GM21367 (cell line): ENCODE measurements at regions not wholly inside any gene's neighbourhood (a gene's known extent, or its start where the extent isn't known, plus 50 kb on each side); places are given as distances from the start of the nearest gene placed in this dataset.

Source experiments
- ATAC-seq: cut with Tn5 transposase; IDR thresholded peaks from one replicate; pipeline ENCODE4 v1.9.1; 2021; ENCODE audit not compliant: unreplicated experiment

DNA sequence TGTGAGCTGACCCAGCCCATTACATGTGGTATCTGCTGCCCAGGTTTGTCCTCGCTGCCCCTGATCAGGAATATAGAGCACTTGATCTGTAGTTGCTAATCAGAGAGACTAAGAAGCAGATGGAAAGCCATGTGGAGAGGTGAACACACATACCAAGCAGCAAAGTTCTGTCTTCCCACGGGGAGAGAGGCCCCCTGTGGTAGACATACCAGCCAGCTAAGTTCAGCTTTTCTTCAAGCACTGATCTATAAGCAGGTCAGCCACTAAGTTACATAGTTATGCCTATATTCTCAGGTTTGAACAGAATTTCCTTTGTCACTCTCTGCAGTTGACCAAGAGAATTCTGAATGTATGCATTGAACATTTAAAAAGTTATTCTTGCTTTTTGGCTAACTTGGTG, 76.4 kb downstream of the DDX3Y start:
- ATAC-seq: no peak

- no peak for ATAC-seq
Observed at GRCh38 chrY:12982249-12982829, 77.7 kb downstream of the DDX3Y start.

DNA sequence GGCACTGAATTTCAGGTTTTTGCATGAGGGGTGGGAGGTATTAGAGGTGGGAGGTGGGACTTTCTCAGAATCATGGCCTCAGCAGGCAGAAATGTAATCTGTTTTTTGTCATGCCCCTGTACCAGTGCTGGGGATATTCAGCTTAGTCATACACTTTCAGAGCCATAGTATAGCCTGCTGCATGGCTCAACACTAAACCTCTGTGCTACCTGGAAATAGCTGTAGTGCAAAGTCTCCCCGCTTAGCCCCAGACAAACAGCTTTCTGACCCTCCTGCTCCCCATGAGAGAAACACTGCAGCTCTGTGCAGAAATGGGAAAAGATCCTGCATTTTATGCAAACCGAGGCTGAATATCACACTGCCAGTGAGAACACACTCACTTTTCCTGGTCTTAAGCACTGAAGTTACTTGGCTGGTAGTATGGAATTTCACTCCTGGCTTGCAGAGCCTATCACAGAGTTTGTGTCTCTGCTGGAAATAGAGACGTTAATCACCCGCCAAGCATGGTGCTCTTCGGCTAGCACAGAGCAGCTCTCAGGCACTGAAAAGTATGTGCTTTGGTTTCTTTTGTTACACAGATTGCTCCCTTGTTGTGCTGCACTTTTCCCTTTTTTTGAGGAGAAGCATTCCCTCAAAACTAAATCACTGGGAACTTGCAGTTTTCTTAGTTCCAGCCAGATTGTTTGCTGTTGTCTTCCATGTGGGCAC, 80.1 kb downstream of the DDX3Y start:
- ATAC-seq: no peak

DNA sequence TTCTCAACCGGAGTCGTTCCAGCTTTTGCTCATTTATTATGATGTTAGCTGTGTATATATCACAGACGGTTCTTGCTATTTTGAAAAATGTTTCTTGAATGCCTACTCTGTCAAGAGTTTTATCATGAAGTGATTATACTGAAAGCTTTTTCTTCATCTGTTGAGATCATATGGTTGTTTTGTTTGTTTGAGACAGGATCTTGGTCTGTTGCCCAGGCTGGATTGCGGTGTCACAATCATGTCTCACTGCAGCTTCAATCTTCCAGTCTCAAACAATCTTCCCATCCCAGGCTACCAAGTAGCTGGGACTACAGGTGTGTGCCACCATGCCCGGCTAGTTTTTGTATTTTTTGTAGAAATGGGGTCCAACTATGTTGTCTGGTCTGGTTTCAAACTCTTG, 112.8 kb downstream of the DDX3Y start:
- ATAC-seq: no peak

- no peak for ATAC-seq
Observed at GRCh38 chrY:13019486-13019885, 114.8 kb downstream of the DDX3Y start.

DNA sequence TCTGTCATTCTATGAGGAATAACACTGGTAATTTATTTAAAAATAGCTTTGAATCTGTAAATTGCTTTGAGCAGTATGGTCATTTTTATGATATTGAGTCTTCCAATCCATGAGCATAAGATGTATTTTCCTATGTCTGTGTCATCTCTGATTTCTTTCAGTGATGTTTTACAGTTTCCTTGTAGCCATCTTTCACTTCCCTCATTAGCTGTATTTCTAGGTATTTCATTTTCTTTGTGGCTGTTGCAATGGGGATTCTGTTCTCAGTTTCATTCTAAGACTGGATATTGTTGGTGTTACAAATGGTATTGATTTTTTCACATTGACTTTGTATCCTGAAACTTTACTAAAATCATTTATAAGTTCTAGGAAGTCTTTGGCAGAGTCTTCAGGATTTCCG, 116.2 kb downstream of the DDX3Y start:
- peak; percentile 45 for ATAC-seq

GRCh38 chrY:13023607-13024006, 118.9 kb downstream of the DDX3Y start:
- ATAC-seq: no peak

- ATAC-seq: no peak
Observed at GRCh38 chrY:13024447-13024846, 119.8 kb downstream of the DDX3Y start.

DNA sequence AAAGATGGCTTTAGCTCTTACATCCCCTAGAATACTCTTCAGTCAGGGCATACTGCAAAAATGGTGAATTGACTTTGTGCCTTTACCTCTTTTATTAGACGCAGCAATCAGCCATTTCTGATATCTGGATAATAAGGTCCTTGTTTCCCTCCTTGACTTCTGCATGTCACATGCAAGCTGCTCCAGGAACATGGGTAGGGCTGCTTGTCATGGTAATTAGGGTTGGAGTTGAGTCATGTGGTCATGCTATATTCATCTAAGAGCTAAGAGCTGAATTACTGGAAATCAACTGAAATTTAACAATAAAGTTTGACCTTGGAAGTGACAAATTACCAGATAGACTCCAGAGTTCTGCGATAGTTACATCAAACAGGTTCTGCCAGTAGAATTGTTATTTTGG, 122.2 kb downstream of the DDX3Y start:
- no peak for ATAC-seq

GRCh38 chrY:13040232-13040631, 135.6 kb downstream of the DDX3Y start:
- ATAC-seq: no peak

DNA sequence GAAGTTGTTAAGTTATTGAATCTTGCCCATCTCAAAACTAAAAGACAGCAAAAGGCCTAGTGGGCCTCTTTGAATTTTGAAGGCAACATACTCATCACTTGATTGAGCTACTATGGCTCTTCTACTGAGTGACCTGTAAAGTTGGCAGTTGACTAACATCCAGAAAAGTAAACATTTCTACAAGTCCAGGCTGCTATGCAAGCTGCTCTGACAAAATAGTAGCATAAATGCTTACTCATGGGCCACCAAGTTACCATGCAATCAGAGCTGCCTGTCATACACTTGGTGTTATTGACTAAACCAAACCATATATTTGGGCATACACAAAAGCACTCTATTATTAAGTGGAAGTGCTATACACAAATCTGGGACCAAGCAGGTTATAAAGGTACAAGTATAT, 148.8 kb downstream of the DDX3Y start:
- no peak for ATAC-seq

DNA sequence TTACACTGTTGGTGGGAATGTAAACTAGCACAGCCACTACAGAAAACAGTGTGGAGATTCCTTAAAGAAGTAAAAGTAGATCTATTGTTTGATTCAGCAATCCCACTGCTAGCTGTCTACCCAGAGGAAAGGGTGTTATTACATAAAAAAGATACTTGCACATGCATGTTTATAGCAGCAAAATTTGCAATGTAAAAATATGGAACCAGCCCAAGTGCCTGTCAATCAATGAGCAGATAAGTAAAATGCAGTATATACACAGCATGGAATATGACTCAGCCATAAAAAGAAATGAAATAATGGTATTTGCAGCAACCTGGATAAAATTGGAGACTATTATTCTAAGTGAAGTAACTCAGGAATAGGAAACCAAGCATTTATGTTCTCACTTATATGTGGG, 161.7 kb downstream of the DDX3Y start:
- ATAC-seq: no peak

DNA sequence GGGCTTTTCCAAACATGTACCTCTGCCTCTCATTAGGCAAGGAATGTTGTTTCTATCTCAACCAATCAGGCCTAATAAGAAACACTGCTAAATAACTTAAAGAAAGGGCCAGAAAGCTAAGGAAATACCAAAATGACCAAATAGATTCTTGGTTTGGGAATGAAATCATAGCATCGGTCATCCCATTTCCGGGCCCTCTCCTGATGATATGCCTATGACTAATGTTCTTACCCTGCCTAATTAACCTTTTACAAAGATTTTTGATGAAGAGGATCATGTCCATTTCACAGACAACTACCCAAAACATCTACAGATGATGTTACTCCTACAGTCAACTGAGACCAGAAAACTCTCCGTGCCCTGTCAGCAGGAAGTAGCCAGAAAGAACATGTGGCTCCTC, 164.0 kb downstream of the DDX3Y start:
- no peak for ATAC-seq

DNA sequence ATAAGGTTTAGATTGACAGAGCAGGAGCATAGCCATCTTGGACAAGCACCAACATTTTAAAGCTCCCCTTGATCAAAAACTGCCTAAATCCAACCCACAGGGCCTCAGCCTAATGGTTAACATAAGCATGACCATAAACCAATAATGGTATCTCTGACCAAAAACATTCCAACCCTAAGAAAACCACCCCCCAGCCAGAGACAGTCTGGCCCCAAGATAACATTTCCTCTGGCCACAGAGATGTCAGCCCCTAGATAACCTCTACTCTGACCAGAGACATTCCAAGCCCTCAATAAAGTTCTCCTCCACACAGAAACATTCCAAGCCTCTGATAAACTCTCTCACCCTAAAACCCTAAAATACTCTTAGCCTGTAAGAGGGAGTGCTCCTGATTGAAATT, 164.4 kb downstream of the DDX3Y start:
- no peak for ATAC-seq

DNA sequence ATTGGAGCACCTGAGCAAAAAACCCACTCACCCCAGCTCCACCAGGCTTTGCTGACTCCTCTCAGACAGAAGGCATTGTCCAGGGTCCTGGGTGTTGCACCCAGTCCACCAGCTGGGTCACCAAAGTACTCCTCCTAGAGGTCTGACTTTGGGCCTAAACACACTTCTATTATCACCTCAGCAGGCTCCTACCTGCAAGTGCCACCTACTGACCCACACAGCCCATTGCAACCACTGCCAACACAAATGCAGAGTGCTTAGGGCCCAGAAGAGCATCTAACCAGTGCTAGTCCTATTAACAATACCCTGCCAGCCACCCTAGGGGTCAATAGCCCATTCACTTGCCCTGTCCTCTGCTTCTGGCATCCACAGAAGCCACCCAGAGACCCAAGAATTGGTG, 178.1 kb downstream of the DDX3Y start:
- no peak for ATAC-seq

DNA sequence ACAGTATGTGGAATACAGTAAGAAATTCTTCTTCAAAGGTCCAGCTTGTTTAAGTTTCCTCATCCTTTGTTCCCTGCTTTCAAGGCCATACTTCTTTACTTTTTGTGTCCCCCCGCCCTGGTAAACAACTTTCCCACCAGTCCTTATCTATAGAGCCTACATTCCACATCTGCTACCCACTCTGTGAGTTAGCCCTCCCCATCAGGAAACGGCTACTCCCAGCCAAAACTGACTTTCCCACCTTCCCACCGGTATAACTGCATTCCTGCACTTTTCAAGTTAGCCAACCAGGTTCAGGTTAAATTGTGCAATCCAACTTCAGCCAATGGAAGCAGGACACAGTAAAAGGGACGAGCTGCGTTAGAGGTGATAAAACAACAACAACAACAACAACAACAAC, 186.9 kb downstream of the DDX3Y start:
- ATAC-seq: no peak

DNA sequence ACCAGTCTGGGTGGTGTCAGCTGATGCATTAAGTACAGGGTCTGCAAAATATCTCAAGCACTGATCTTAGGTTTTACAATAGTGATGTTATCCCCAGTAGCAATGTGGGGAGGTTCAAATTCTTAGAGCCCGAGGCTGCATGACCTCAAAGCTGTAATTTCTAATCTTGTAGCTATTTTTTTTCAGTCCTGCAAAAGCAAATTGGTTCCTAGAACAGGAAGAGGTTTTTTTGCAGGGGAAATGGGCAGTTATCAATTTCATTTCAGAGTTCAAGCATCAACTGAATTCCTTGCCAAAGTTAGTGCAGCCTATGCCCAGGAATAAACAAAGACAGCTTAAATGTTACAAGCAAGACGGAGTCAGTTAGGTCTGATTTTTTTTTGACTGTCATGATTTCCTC, 188.3 kb downstream of the DDX3Y start:
- no peak for ATAC-seq

DNA sequence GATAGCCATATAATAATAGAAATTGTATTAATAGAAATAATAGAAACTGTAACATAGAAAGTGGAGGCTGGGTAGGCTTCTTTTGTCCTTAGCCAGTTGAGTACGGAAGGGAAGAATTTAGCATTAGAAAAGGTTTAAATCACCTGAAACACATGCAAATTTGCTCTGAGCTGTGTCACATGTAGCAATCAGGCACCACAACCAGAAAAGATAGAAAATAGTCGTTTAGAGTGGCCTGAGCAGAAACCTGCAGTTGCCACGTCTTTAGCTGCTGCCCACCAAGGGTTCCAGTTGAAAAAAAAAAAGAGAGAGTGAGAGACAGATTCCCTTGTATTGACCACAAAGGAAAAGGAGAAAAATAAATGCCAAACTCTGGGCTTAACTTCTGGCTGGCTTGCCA, 188.8 kb downstream of the DDX3Y start:
- no peak for ATAC-seq

GRCh38 chrY:13094411-13094810, 189.7 kb downstream of the DDX3Y start:
- no peak for ATAC-seq

GRCh38 chrY:13094904-13095600, 190.4 kb downstream of the DDX3Y start:
- ATAC-seq: no peak

DNA sequence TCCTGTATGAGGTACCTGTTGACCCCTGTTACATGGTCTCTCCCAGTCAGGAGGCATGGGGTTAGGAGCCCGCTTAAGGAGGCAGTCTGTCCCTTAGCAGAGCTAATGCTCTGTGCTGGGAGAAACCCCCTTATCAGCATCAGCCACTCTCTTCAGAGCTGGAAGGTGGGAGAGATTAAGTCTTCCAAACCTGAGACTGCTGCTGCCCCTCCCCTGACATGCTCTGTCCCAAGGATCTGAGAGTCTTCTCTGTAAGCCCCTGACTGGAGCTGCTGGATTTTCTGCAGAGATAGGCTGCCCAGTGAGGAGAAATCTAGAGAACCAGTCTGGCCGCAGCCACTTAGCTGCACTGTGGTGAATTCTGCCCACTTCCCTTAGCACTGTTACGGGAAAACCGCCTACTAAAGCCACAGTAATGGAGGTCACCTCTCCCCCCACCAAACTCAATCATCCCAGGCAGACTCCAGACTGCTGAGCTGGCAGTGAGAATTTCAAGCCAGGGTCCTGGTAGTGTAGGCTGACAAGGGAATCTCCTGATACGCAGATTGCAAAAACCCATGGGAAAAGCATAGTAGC, 222.3 kb downstream of the DDX3Y start:
- peak; percentile 84 for ATAC-seq

GRCh38 chrY:13127476-13127875, 222.8 kb downstream of the DDX3Y start:
- ATAC-seq: peak; percentile 82
